Upper lobe of left lung (tissue), 4 donors: ENCODE measurements at regions not wholly inside any gene's neighbourhood (a gene's known extent, or its start where the extent isn't known, plus 50 kb on each side); places are given as distances from the start of the nearest gene placed in this dataset.

Experiments used
- CTCF ChIP-seq, 6 experiments: fragments of 450-650 bp in 4 of 6; fragments of 200-600 bp in 2 of 6; sonication (generic) in 2 of 6; IDR thresholded peaks; one replicate each; pipeline ENCODE4 v1.5.1; 2016 to 2019; ENCODE audit warnings: antibody characterized with exemption in 6 of 6
- EP300 ChIP-seq, 4 donors: sonication (generic); formaldehyde crosslinking; IDR thresholded peaks; one replicate each; pipeline ENCODE4 v1.5.1; 2017; ENCODE audit warnings: antibody characterized with exemption in 4 of 4, control low read depth in 2 of 4

GRCh38 chr7:21028599-21028998 lies 241.9 kb upstream of the SP8 start:
- TF ChIP-seq CTCF (IDR thresholded peaks at IDR 0.05) = no peak
- TF ChIP-seq EP300 (IDR thresholded peaks at IDR 0.05) = no peak
